Peyer's patch (tissue), 4 donors: ENCODE measurements at regions not wholly inside any gene's neighbourhood (a gene's known extent, or its start where the extent isn't known, plus 50 kb on each side); places are given as distances from the start of the nearest gene placed in this dataset.

Source experiments
- DNase-seq, 3 donors: peaks; one replicate each; pipeline ENCODE4 v3.0.0-alpha.2; 2017 to 2019
- H3K27ac ChIP-seq, 4 donors: fragments of 200-600 bp; sonication (generic); one replicate each; pipeline ENCODE4 v1.5.1; 2016 to 2019
- H3K27me3 ChIP-seq, 2 donors: fragments of 200-600 bp; sonication (generic); one replicate each; pipeline ENCODE4 v1.5.1; 2019
- H3K36me3 ChIP-seq, 3 donors: fragments of 200-600 bp; sonication (generic); one replicate each; pipeline ENCODE4 v1.5.1; 2016 to 2019
- H3K4me1 ChIP-seq, 4 donors: fragments of 200-600 bp; sonication (generic); one replicate each; pipeline ENCODE4 v1.5.1; 2016 to 2019
- H3K4me3 ChIP-seq, 4 donors: fragments of 200-600 bp; sonication (generic); 1 replicate in 3 of 4; 2 replicates in 1 of 4; pipeline ENCODE4 v1.5.1; 2016 to 2019; ENCODE audit warnings: mild to moderate bottlenecking in 1 of 4
- H3K9me3 ChIP-seq, 4 donors: fragments of 200-600 bp; sonication (generic); one replicate each; pipeline ENCODE4 v1.5.1; 2016 to 2019; ENCODE audit warnings: mild to moderate bottlenecking in 1 of 4
- POLR2A ChIP-seq, 2 donors: fragments of 450-650 bp; IDR thresholded peaks; one replicate each; pipeline ENCODE4 v1.5.1; 2017; ENCODE audit warnings: antibody characterized with exemption in 2 of 2, mild to moderate bottlenecking in 2 of 2, moderate library complexity in 2 of 2
- TF ChIP-seq, protein P1 (sequence below), 6 experiments: fragments of 450-650 bp in 4 of 6; fragments of 200-600 bp in 2 of 6; sonication (generic) in 1 of 6; IDR thresholded peaks; one replicate each; pipeline ENCODE4 v1.5.1; 2017 to 2019; ENCODE audit warnings: antibody characterized with exemption in 6 of 6, mild to moderate bottlenecking in 3 of 6, moderate library complexity in 1 of 6

DNA sequence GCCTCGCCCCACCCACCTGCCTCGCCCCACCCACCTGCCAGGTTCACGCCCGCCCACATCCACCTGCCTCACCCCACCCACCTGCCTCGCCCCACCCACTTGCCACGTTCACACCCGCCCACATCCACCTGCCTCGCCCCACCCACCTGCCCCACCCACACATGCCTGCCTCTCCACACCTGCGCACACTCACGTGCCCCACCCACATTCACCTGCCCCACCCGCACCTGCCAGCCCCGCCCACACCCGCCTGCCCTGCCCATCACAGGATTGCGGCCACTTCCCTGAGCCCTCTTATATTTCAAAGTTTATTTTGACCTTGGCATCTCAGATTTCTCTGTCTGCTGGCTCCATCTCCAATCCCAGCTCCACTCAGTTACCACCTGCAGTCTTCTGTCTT is 217.5 kb upstream of the SOX11 start:
- DNase-seq = no peak
- TF ChIP-seq, protein P1, sequence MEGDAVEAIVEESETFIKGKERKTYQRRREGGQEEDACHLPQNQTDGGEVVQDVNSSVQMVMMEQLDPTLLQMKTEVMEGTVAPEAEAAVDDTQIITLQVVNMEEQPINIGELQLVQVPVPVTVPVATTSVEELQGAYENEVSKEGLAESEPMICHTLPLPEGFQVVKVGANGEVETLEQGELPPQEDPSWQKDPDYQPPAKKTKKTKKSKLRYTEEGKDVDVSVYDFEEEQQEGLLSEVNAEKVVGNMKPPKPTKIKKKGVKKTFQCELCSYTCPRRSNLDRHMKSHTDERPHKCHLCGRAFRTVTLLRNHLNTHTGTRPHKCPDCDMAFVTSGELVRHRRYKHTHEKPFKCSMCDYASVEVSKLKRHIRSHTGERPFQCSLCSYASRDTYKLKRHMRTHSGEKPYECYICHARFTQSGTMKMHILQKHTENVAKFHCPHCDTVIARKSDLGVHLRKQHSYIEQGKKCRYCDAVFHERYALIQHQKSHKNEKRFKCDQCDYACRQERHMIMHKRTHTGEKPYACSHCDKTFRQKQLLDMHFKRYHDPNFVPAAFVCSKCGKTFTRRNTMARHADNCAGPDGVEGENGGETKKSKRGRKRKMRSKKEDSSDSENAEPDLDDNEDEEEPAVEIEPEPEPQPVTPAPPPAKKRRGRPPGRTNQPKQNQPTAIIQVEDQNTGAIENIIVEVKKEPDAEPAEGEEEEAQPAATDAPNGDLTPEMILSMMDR (IDR thresholded peaks at IDR 0.05) = no peak
- no peak for TF ChIP-seq POLR2A (IDR thresholded peaks at IDR 0.05)
- H3K4me1 ChIP-seq = no peaks in the 10 kb centered on the region

DNA sequence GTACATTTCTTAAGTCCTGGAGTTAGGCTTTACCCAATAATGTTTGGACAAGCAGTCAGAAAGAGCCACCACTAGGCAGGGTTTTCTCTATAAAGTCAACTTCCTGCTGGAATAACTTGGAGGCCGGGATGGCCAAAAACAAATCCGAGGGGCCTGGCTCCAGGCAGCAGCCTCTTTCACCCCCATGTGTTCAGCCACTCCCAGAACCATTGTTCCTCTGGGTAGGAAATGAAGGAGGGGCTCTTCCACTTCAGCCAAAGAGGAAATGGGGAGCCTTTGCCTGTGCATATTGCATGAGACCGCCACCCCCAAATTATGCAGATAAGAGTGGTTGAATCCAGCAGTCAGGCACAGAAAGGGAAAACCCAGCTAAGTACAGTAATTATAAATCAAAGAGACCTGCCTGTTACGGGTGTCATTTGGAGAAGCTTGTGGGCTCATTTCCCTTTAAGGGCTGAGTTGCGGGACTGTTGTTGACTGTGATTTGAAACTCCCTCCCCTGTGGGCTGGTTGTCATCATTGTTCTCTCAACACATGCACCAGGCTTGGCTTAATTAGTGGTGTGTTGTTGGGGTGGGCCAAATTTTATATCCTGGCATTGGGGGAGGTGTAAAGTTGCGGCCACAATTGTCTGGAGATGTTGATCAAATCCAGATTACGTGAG is 212.8 kb upstream of the SOX11 start:
- no peak for TF ChIP-seq POLR2A (IDR thresholded peaks at IDR 0.05)
- TF ChIP-seq, protein P1 (IDR thresholded peaks at IDR 0.05) = no peak
- Histone ChIP-seq H3K4me1 (peaks cover 0 to 5% (median 0%) of the 10 kb centered on the region in 4 donors), H3K27ac (no peak overlapping the region), H3K4me3 (no peak overlapping the region), H3K9me3 (peaks cover 0 to 3% (median 0%) of the 10 kb centered on the region in 4 donors), H3K27me3 (no peaks in the 10 kb centered on the region), H3K36me3 (no peaks in the 10 kb centered on the region)
- no peak for DNase-seq

More for the DNA sequence above, 217.5 kb upstream of the SOX11 start:
- Histone ChIP-seq H3K4me3 (no peak overlapping the region), H3K36me3 (no peaks in the 10 kb centered on the region), H3K9me3 (peaks cover 0 to 3% (median 0%) of the 10 kb centered on the region in 4 donors), H3K27me3 (no peaks in the 10 kb centered on the region), H3K27ac (no peak overlapping the region)

DNA sequence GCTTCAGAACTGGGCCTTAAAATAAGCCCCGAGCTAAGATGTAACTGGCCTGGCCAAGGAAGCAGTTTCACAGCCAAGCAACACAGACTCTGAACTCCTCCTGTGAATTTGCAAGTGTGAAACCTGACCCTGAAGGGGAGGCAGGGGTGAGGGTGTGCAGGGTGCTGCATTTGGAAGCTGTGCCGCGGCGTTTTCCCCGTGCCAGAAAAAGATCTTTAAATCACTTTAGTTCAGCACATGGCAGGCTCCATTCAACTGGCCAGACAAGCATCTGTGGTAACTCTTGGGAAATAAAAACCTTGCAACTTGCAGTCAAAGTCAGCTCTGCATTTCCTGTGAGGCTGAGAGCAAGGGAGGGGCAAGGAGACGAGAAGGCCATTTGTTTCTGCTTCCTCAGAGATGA is 209.3 kb upstream of the SOX11 start:
- peaks cover 0 to 5% (median 0%) of the 10 kb centered on the region in 4 donors for H3K4me1 ChIP-seq
- H3K27ac ChIP-seq = no peak overlapping the region
- no peak overlapping the region for H3K4me3 ChIP-seq
- TF ChIP-seq, protein P1 (IDR thresholded peaks at IDR 0.05) = no peak
- no peak for TF ChIP-seq POLR2A (IDR thresholded peaks at IDR 0.05)
- no peaks in the 10 kb centered on the region for H3K36me3 ChIP-seq
- H3K9me3 ChIP-seq = no peaks in the 10 kb centered on the region
- H3K27me3 ChIP-seq = no peaks in the 10 kb centered on the region
- DNase-seq = no peak

DNA sequence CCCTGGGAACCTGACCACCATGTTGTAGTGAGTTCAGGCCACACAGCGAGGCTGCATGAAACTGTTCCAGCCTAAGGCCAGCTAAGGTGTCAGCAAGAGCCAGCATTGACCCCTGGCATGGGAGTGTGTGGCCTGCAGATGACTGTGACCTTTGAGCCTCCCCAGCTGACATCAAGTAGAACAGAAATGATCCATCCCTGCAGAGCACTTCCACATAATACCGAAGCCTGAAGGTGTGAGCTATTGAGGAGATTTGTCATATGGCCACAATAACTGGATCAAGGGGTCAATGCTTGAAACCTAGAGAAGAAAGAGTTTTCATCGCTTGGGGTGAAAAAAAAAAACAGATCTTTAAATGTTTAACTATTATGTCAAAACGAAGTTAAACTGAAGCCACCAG is 207.3 kb upstream of the SOX11 start:
- no peak overlapping the region for H3K4me3 ChIP-seq
- no peaks in the 10 kb centered on the region for H3K36me3 ChIP-seq
- no peak overlapping the region for H3K27ac ChIP-seq
- peaks cover 0 to 5% (median 0%) of the 10 kb centered on the region in 4 donors for H3K4me1 ChIP-seq
- peaks cover 0 to 6% (median 0%) of the 10 kb centered on the region in 4 donors for H3K9me3 ChIP-seq
- DNase-seq = no peak
- TF ChIP-seq POLR2A (IDR thresholded peaks at IDR 0.05) = no peak
- H3K27me3 ChIP-seq = no peaks in the 10 kb centered on the region

DNA sequence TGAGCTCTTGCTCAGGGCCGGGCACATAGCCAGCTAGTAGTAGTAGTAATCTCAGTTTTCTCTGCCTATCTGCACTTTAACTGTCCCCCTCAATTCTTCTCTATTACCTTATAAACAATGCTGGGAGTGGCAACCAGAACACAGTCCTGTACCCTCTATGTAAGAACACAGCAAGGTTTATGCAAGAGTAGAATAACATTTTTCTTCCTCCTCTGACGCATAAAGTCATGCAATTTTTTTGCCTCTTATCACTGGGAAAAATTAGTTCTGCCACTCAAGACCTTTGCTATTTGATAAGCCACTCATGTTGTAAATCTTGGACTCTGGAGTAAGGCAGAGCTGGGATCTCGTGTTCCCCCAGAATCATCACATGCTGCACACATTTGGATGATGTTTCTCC is 200.7 kb upstream of the SOX11 start:
- TF ChIP-seq, protein P1 (IDR thresholded peaks at IDR 0.05) = no peak
- no peak for TF ChIP-seq POLR2A (IDR thresholded peaks at IDR 0.05)
- no peaks in the 10 kb centered on the region for H3K4me1 ChIP-seq
- no peak overlapping the region for H3K4me3 ChIP-seq
- H3K27ac ChIP-seq = no peak overlapping the region
- no peaks in the 10 kb centered on the region for H3K27me3 ChIP-seq
- no peaks in the 10 kb centered on the region for H3K36me3 ChIP-seq
- peaks cover 0 to 6% (median 0%) of the 10 kb centered on the region in 4 donors for H3K9me3 ChIP-seq
- no peak for DNase-seq

DNA sequence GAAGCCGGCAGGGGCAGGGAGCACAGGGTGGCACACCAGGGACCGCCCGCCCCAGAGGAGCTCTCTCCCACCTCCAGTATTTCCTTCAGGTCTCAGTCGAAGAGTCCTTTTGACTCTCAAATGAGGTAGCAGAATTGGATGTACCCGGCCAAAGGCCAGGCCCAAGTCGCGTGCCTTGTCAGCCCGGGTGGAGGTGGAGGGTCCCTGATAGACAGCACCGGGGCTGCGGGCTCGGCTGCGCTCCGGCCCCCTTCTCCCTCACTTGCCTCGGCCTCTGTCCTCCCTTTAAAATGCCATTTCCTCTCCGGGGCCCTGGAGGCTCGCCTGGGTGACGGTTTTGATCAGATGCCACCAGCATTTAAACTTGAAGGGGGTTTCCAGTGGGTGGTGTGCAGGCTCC is 198.9 kb upstream of the SOX11 start:
- Histone ChIP-seq H3K27me3 (no peaks in the 10 kb centered on the region), H3K9me3 (peaks cover 0 to 6% (median 0%) of the 10 kb centered on the region in 4 donors), H3K36me3 (no peaks in the 10 kb centered on the region), H3K4me1 (no peaks in the 10 kb centered on the region), H3K4me3 (no peak overlapping the region), H3K27ac (no peak overlapping the region)
- DNase-seq = no peak
- TF ChIP-seq POLR2A (IDR thresholded peaks at IDR 0.05) = no peak
- TF ChIP-seq, protein P1 (IDR thresholded peaks at IDR 0.05) = no peak
